Upper lobe of left lung (tissue), 6 donors: ENCODE measurements at regions not wholly inside any gene's neighbourhood (a gene's known extent, or its start where the extent isn't known, plus 50 kb on each side); places are given as distances from the start of the nearest gene placed in this dataset.

Experiments used
- ATAC-seq, 2 donors: fragments of 200-7000 bp; cut with Tn5 transposase; one replicate each; pipeline ENCODE4 v1.9.1; 2022; ENCODE audit warnings: mild to moderate bottlenecking in 2 of 2, moderate library complexity in 2 of 2; ENCODE audit not compliant: low FRiP score in 2 of 2
- DNase-seq, 2 donors: peaks; one replicate each; pipeline ENCODE4 v3.0.0-alpha.2; 2019 to 2020
- H3K27ac ChIP-seq, 4 donors: fragments of 200-600 bp; sonication (generic); one replicate each; pipeline ENCODE4 v1.5.1; 2016 to 2019
- H3K27me3 ChIP-seq, 4 donors: fragments of 200-600 bp; sonication (generic); one replicate each; pipeline ENCODE4 v1.5.1; 2017 to 2019
- H3K36me3 ChIP-seq, 4 donors: fragments of 200-600 bp; sonication (generic); one replicate each; pipeline ENCODE4 v1.5.1; 2016 to 2019
- H3K4me1 ChIP-seq, 4 donors: fragments of 200-600 bp; sonication (generic); one replicate each; pipeline ENCODE4 v1.5.1; 2018 to 2019
- H3K4me3 ChIP-seq, 4 donors: fragments of 200-600 bp; sonication (generic); one replicate each; pipeline ENCODE4 v1.5.1; 2017 to 2019; ENCODE audit warnings: mild to moderate bottlenecking in 2 of 4, moderate library complexity in 1 of 4
- H3K9me3 ChIP-seq, 4 donors: fragments of 200-600 bp; sonication (generic); one replicate each; pipeline ENCODE4 v1.5.1; 2018 to 2019
- CTCF ChIP-seq, 6 experiments: fragments of 450-650 bp in 4 of 6; fragments of 200-600 bp in 2 of 6; sonication (generic) in 2 of 6; IDR thresholded peaks; one replicate each; pipeline ENCODE4 v1.5.1; 2016 to 2019; ENCODE audit warnings: antibody characterized with exemption in 6 of 6
- EP300 ChIP-seq, 4 donors: sonication (generic); formaldehyde crosslinking; IDR thresholded peaks; one replicate each; pipeline ENCODE4 v1.5.1; 2017; ENCODE audit warnings: antibody characterized with exemption in 4 of 4, control low read depth in 2 of 4
- POLR2A ChIP-seq, 4 donors: fragments of 450-650 bp; IDR thresholded peaks; one replicate each; pipeline ENCODE4 v1.5.1; 2016 to 2017; ENCODE audit warnings: antibody characterized with exemption in 4 of 4, mild to moderate bottlenecking in 2 of 4
- POLR2AphosphoS5 ChIP-seq, 2 donors: sonication (generic); formaldehyde crosslinking; IDR thresholded peaks; one replicate each; pipeline ENCODE4 v1.5.1; 2017; ENCODE audit warnings: antibody characterized with exemption in 2 of 2
- WGBS, 2 donors: methylation state at CpG; one replicate each; pipeline ENCODE4 v1.1.5; 2017 to 2018; 5-methylcytosine and 5-hydroxymethylcytosine counted together
- donor health status: DM: no; HTN: no; CAD: no; lungs with moderate emphysema.
- donor health status: DM: no; HTN: yes; CAD: no; lungs with severe emphysema.

DNA sequence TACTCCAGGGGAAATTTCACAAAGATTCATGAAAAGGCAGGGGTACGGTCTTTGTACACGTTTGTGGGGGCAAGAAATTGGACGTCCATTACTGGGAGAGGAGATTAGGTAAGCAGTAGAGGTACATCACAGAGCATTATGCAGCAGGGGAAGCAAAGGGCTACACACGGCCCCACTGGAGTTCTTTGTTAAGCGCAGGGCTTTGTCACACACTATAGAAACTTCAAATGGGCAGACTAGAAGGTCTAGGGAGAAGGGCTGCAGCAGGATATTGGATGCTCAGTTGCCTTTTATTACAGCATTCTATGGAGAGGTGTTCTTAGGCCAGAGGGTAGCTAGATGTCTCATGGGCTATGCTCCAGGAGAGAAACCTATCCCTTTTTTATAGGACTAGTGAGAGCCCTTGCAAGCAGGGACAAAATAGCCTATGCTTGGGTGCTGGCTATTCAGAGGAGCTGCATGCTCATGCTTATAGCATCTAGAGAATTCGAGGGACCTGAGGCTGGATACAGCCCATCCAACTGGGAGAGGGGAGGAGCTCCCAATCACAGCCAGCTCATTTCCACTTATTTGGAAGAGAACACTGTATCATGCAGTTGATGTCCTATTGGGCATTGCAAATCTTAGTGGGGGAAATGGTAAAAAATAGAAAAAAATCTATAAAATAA is 506.4 kb upstream of the ADAMTS9 start:
- TF ChIP-seq POLR2A (IDR thresholded peaks at IDR 0.05) (no peak), EP300 (IDR thresholded peaks at IDR 0.05) (no peak), CTCF (IDR thresholded peaks at IDR 0.05) (no peak), POLR2AphosphoS5 (IDR thresholded peaks at IDR 0.05) (no peak)
- H3K27ac ChIP-seq: no peak overlapping the region
- H3K36me3 ChIP-seq: no peaks in the 10 kb centered on the region
- DNase-seq (no peak), ATAC-seq (no peak)
- H3K4me3 ChIP-seq: no peak overlapping the region
- no peaks in the 10 kb centered on the region for H3K27me3 ChIP-seq
- H3K9me3 ChIP-seq: no peaks in the 10 kb centered on the region
- 85 to 87% methylated on average over 6 of the region's 6 CpGs for WGBS, 2 donors
- H3K4me1 ChIP-seq: no peaks in the 10 kb centered on the region

DNA sequence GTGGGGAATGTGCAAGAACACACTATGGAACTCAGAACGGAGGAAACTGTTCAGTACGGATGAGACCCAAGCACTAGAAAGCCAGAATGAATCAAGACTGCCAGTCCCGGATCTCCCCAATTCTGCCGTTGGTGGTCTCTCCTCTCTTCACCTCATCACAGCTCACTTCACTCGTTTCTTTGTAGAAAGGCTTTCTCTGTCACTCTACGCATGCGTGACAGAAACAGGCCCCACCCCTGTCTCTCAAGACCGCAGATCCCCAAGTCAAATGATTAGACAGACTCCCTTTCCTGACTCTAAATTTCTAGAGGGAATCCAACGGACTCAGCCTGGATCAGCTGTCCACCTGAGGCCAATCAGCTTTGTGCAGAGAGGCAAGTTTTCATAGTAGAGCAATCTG is 505.7 kb upstream of the ADAMTS9 start:
- Histone ChIP-seq H3K4me1 (no peaks in the 10 kb centered on the region), H3K4me3 (no peak overlapping the region), H3K9me3 (no peaks in the 10 kb centered on the region), H3K36me3 (no peaks in the 10 kb centered on the region), H3K27ac (no peak overlapping the region), H3K27me3 (no peaks in the 10 kb centered on the region)
- ATAC-seq (no peak), DNase-seq (no peak)
- TF ChIP-seq EP300 (IDR thresholded peaks at IDR 0.05) (no peak), POLR2AphosphoS5 (IDR thresholded peaks at IDR 0.05) (no peak), POLR2A (IDR thresholded peaks at IDR 0.05) (no peak), CTCF (IDR thresholded peaks at IDR 0.05) (no peak)
- WGBS, 2 donors: 86 to 90% methylated on average over 9 of the region's 9 CpGs

DNA sequence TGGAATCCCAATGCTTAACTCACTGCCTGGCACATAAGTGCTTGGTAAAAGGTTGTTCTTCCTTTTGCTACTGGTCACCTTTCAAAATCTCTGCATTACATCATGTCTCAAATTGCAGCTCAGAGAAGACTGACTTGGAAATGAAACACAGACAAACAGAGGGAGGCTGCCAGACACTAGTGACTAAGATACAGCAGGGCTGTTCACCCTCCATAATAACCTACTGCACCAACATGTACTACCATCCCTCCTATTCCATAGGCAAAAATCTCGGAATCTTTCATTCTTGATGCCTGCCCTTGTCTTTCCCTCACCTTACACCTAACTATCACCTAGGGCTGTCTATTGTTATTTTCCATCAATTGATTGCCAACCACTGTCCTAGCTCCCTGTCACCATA is 502.3 kb upstream of the ADAMTS9 start:
- H3K4me1 ChIP-seq: no peaks in the 10 kb centered on the region
- no peak for ATAC-seq
- WGBS, 2 donors: 0 to 88% methylated on average over 1 of the region's 1 CpG
- H3K27ac ChIP-seq: no peak overlapping the region
- no peaks in the 10 kb centered on the region for H3K9me3 ChIP-seq
- H3K4me3 ChIP-seq: no peak overlapping the region
- no peaks in the 10 kb centered on the region for H3K36me3 ChIP-seq
- TF ChIP-seq POLR2AphosphoS5 (IDR thresholded peaks at IDR 0.05): no peak
- no peak for TF ChIP-seq EP300 (IDR thresholded peaks at IDR 0.05)
- TF ChIP-seq CTCF (IDR thresholded peaks at IDR 0.05): no peak
- no peak for TF ChIP-seq POLR2A (IDR thresholded peaks at IDR 0.05)
- no peak for DNase-seq
- H3K27me3 ChIP-seq: no peaks in the 10 kb centered on the region

- Histone ChIP-seq H3K4me3 (no peak overlapping the region), H3K27me3 (no peaks in the 10 kb centered on the region), H3K27ac (no peak overlapping the region), H3K36me3 (no peaks in the 10 kb centered on the region), H3K4me1 (no peaks in the 10 kb centered on the region), H3K9me3 (no peaks in the 10 kb centered on the region)
- no peak for TF ChIP-seq POLR2A (IDR thresholded peaks at IDR 0.05)
- TF ChIP-seq CTCF (IDR thresholded peaks at IDR 0.05): no peak
- no peak for TF ChIP-seq POLR2AphosphoS5 (IDR thresholded peaks at IDR 0.05)
- TF ChIP-seq EP300 (IDR thresholded peaks at IDR 0.05): no peak
- DNase-seq (no peak), ATAC-seq (no peak)
- WGBS, 2 donors: 86 to 87% methylated on average over 2 of the region's 2 CpGs
These were observed 498.5 kb upstream of the ADAMTS9 start for GRCh38 chr3:65186268-65186667.

GRCh38 chr3:65182682-65183081 is 494.9 kb upstream of the ADAMTS9 start:
- DNase-seq (no peak), ATAC-seq (no peak)
- Histone ChIP-seq H3K27ac (no peak overlapping the region), H3K36me3 (no peaks in the 10 kb centered on the region), H3K4me3 (no peak overlapping the region), H3K4me1 (no peaks in the 10 kb centered on the region), H3K27me3 (no peaks in the 10 kb centered on the region), H3K9me3 (no peaks in the 10 kb centered on the region)
- TF ChIP-seq POLR2AphosphoS5 (IDR thresholded peaks at IDR 0.05) (no peak), CTCF (IDR thresholded peaks at IDR 0.05) (no peak), POLR2A (IDR thresholded peaks at IDR 0.05) (no peak), EP300 (IDR thresholded peaks at IDR 0.05) (no peak)
- 50 to 90% methylated on average over 3 of the region's 3 CpGs for WGBS, 2 donors
